HL-60 (cell line): ENCODE measurements at regions not wholly inside any gene's neighbourhood (a gene's known extent, or its start where the extent isn't known, plus 50 kb on each side); places are given as distances from the start of the nearest gene placed in this dataset.

Experiments used
- GABPA ChIP-seq: IDR thresholded peaks from 2 replicates; pipeline ENCODE4 v1.6.1; 2012; ENCODE audit warnings: low read depth
- SPI1 ChIP-seq: IDR thresholded peaks from 2 replicates; pipeline ENCODE4 v1.6.1; 2012; ENCODE audit warnings: low read depth, mild to moderate bottlenecking, borderline replicate concordance
- TF ChIP-seq, protein P1 (sequence below): IDR thresholded peaks from one replicate; pipeline ENCODE4 v1.5.1; 2011; ENCODE audit warnings: low read length, control low read depth, inconsistent platforms; ENCODE audit not compliant: insufficient read depth
- TF ChIP-seq, protein P2 (sequence below): IDR thresholded peaks from 2 replicates; pipeline ENCODE4 v1.6.1; 2012; ENCODE audit warnings: low read depth; ENCODE audit not compliant: insufficient replicate concordance

DNA sequence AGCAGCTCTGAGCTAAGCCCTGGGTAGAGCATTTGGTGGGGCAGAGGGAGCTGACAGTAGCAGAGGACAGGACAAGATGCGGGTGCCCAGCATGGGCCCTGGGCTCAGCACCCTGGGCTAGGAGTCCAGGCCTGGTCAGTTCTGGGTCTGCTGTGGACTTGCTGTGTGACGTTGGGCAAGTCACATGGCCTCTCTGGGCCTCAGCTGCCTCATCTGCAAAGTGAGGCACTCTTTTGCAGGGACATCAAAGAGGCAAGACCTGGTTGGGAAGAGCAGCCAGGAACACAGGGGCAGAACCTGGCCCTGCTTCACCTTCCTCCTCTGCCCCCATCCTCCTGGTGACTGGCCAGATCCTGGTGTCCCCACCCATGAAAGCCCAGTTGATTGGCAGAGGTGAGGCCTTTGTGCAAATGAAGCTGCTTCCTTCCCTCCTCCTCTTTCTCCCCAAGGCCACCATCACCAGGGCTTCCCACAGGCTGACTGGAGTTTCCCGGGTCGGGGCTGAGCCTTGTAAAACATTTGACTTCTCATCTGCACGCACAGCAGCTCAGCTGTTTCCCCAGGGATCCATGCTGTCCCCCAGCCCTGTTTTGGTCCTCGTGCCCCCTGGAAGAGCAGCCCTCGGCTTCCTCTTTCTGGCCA, 350.5 kb downstream of the MATN1 start:
- TF ChIP-seq, protein P1, sequence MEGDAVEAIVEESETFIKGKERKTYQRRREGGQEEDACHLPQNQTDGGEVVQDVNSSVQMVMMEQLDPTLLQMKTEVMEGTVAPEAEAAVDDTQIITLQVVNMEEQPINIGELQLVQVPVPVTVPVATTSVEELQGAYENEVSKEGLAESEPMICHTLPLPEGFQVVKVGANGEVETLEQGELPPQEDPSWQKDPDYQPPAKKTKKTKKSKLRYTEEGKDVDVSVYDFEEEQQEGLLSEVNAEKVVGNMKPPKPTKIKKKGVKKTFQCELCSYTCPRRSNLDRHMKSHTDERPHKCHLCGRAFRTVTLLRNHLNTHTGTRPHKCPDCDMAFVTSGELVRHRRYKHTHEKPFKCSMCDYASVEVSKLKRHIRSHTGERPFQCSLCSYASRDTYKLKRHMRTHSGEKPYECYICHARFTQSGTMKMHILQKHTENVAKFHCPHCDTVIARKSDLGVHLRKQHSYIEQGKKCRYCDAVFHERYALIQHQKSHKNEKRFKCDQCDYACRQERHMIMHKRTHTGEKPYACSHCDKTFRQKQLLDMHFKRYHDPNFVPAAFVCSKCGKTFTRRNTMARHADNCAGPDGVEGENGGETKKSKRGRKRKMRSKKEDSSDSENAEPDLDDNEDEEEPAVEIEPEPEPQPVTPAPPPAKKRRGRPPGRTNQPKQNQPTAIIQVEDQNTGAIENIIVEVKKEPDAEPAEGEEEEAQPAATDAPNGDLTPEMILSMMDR: no peak
- no peak for TF ChIP-seq GABPA
- no peak for TF ChIP-seq SPI1
- TF ChIP-seq, protein P2, sequence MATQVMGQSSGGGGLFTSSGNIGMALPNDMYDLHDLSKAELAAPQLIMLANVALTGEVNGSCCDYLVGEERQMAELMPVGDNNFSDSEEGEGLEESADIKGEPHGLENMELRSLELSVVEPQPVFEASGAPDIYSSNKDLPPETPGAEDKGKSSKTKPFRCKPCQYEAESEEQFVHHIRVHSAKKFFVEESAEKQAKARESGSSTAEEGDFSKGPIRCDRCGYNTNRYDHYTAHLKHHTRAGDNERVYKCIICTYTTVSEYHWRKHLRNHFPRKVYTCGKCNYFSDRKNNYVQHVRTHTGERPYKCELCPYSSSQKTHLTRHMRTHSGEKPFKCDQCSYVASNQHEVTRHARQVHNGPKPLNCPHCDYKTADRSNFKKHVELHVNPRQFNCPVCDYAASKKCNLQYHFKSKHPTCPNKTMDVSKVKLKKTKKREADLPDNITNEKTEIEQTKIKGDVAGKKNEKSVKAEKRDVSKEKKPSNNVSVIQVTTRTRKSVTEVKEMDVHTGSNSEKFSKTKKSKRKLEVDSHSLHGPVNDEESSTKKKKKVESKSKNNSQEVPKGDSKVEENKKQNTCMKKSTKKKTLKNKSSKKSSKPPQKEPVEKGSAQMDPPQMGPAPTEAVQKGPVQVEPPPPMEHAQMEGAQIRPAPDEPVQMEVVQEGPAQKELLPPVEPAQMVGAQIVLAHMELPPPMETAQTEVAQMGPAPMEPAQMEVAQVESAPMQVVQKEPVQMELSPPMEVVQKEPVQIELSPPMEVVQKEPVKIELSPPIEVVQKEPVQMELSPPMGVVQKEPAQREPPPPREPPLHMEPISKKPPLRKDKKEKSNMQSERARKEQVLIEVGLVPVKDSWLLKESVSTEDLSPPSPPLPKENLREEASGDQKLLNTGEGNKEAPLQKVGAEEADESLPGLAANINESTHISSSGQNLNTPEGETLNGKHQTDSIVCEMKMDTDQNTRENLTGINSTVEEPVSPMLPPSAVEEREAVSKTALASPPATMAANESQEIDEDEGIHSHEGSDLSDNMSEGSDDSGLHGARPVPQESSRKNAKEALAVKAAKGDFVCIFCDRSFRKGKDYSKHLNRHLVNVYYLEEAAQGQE: no peak
